G401 (cell line): ENCODE measurements at regions not wholly inside any gene's neighbourhood (a gene's known extent, or its start where the extent isn't known, plus 50 kb on each side); places are given as distances from the start of the nearest gene placed in this dataset.
A peak's percentile ranks its signal among the peaks of the same experiment; 100 is the strongest.

Experiments used
- DNase-seq: peaks from one replicate; pipeline ENCODE4 v3.0.0-alpha.2; 2015; ENCODE audit warnings: low spot score
- in situ Hi-C: cut with HindIII; loops from 2 replicates; pipeline ENCODE4 v1.10.0; 2016; ENCODE audit warnings: low sequenced_read_pairs, mixed read lengths

DNA sequence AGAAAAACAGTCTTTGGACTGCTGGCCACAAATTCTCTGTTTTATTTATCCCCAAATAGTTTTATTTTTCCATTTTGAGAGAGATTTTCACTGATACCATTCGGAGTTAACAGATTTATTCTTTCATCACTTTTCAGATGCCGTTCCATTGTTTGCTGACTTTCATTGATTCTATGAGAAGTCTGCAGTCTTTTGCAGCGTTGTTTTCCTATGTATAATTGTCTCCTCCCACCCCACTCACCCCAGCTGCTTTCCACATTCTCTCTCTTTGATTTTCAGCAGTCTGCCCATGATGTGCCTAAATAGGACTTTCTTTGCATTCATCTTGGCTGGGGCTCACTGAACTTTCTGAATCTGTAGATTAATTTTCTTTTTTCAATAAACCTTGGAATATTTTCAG, 107.6 kb downstream of the C9orf50 start:
- in situ Hi-C loops = no loop called here
- no peak for DNase-seq

DNA sequence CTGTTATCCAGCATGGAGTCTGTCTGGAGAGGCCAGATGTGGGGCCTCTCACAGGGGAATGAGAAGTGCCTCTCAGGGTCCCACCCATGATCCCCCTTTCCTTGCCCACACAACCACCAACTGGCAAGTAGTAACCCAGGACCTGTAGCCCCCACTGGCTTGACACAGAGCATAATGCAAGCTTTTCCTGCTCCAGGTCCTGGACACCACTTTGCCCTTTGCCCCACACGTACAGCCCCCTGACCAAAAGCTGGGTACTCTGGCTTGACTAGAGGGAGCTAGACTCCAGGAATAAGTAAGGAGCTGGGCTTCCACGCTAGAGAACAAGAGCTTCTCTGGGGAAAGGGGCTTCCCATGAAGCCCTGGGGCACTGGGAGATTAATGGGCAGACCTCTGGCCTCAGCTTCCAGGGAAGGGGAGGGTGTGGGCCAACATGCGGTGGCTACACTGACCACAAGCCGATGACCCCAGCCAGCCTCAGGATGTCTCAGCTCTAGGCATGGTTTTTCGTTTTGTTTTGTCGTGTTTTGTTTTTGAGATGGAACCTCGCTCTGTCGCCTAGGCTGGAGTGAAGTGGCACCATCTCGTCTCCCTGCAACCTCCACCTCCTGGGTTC, 109.5 kb downstream of the C9orf50 start:
- DNase-seq = no peak
- in situ Hi-C loops = no loop called here

DNA sequence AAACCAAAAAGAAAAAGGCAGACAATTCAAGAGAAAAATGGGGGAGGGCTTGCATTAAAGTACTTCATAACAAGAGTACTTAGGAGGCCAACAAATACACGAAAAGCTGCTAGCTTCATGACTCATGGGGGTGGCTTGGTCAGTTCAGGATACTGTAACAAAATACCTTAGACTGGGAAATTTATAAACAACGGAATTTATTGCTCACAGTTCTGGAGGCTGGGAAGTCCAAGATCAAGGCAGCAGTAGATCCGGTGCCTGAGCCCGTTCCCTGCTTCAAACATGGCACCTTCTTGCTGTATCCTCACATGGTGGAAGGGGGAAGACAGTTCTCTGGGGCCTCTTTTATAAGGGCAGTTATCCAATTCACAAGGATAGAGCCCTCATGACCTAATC, 111.4 kb downstream of the C9orf50 start:
- DNase-seq = no peak
- in situ Hi-C loops = no loop called here

DNA sequence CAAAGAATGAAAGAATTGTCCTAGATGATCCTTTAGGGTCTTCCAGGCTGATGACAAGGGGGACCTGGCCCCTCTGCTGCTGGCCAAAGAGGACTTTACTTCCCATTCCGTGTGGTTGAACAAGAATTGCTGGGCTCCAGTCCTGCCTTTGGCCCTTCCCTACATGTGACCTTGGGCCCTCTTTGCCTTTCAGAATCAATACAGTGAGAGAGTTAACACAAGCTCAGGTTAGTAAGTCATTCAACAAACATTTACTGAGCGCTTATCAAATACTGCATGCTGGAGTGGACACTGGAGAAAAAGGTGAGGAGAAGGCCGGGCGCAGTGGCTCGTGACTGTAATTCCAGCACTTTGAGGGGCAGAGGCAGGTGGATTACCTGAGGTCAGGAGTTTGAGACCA, 113.1 kb downstream of the C9orf50 start:
- DNase-seq = no peak
- in situ Hi-C loops = no loop called here

DNA sequence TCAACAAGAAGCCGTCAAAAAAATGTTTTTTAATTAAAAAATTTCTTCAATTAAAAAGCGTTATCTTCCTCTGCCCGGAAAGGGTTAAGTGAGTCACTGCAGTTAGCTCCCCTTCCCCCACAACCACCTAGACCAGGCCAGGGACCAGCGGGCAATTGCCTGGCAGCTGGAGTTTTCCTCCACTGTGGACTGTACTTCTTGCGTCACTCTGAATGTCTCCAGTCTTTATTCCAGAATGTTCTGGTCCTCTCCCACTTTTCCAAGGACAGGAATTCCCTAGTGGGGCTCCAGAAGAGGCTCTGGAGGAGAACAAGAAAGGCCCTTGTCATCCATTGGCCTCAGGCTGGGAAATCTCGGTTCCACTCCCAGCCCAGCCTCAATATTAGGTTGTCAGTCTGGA, 114.0 kb downstream of the C9orf50 start:
- no peak for DNase-seq
- in situ Hi-C loops = no loop called here

DNA sequence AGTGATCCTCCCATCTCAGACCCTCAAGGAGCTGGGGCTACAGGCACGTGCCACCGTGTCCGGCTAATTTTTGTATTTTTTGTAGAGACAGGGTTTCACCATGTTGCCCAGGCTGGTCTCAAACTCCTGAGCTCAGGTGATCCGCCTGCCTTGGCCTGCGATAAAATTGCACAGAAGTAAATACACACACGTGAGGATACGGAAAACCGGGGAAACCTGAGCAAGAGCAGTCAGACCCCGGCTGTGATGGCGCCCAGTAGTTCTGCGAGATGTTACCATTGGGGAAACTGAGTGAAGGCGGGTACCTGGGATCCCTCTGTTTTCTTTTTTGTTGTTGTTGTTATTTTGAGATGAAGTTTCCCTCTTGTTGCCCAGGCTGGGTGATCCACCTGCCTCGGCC, 114.9 kb downstream of the C9orf50 start:
- in situ Hi-C loops = no loop called here
- DNase-seq = no peak

GRCh38 chr9:129505270-129505902, 115.5 kb downstream of the C9orf50 start:
- in situ Hi-C loops = no loop called here
- DNase-seq = no peak

DNA sequence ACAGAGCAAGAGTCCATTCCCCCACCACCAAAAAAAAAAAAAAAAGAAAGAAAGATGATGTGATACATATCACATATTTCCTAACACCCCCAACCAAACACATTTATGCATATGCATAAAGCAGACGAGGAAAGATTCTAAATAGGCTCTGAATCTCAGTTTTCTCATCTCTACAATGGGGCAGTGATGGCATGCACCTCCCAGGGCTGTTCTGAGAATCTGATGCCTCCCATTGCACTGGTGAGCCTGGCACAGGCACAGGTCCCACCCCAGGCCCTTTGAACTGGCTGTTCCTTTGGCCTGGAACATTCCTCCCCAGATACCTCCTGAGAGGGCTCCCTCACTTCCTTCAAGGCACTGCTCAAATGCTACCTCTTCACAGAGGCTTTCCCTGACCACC, 116.5 kb downstream of the C9orf50 start:
- DNase-seq = no peak
- in situ Hi-C loops = no loop called here

- DNase-seq = no peak
- in situ Hi-C loops = no loop called here
Measured at GRCh38 chr9:129501771-129502319, 119.1 kb downstream of the C9orf50 start.

DNA sequence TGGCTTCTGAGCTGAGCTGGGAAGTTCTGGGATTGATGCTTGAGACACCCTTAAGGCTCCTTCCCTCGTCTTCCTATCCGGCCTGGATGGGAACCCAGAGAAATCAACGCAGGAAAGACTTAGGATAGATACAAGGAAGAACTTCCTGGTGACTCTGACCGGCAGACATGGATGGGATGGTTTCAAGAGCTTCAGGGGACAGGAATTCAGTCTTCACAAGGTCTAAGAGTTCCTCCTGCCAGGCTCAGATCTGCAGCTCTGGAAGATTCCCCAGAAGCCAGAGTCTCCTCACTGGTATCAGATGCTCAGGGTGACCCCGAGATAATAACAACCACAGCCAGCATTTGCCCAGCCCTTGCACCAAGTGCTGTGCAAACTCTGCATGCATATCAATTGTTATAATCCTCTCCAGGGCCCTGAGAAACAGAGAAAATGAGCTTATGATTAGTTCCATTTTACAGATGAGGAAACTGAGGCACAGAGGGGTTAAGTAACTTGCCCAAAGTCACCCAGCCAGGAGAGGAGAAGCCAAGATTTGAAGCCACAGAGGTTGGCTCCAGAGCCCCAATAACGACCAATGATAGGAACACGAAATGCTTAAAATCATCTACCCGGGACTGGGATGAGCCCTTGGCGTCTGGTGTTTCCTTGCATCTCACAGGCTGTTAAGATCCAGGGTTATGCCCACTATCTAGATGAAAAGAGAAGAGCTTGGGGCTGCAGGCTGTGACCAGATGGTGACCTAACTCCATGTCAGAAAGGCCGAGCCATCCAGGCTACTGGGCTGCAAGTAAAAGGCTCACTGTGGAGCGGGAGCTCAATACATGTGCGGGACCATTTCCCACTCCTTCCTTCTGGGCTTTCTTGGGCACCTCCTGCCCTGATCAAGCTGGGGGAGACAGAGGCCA, 119.8 kb downstream of the C9orf50 start:
- DNase-seq = no peak
- in situ Hi-C loops = no loop called here

GRCh38 chr9:129500161-129500862, 120.6 kb downstream of the C9orf50 start:
- DNase-seq = peak; percentile 52
- in situ Hi-C loops = no loop called here

GRCh38 chr9:129498451-129499384, 122.2 kb downstream of the C9orf50 start:
- no peak for DNase-seq
- in situ Hi-C loops = no loop called here

GRCh38 chr9:129497813-129498450, 123.0 kb downstream of the C9orf50 start:
- no peak for DNase-seq
- in situ Hi-C loops = no loop called here

- in situ Hi-C loops = no loop called here
- DNase-seq = peak; percentile 60
Measured at GRCh38 chr9:129497005-129497812, 123.7 kb downstream of the C9orf50 start.

GRCh38 chr9:129496473-129497004, 124.4 kb downstream of the C9orf50 start:
- in situ Hi-C loops = no loop called here
- DNase-seq = peak; percentile 96

GRCh38 chr9:129495620-129496472, 125.1 kb downstream of the C9orf50 start:
- in situ Hi-C loops = no loop called here
- peak; percentile 95 for DNase-seq
